ENCODE measurements at regions not wholly inside any gene's neighbourhood (a gene's known extent, or its start where the extent isn't known, plus 50 kb on each side); places are given as distances from the start of the nearest gene placed in this dataset.

DNA sequence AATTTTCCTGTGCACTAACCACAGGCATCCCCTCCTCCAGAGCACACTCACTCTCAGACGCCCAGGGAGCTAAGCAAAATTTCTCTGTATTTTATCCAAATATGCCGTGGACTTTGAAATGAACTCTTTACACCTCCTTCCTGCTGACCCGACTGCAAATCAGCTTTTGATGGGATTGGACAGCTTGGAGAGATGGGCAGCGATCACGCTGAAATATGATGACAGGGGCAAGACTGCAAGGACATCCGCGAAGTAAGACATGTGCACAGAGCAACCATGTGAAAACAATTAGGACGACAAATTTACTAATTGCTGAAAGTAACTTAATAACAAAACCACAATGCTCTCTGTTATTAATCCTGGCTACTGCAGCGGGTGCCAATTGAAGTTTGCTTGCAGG, 64.6 kb upstream of the CLDN14 start:
- Histone ChIP-seq H3K9me3 (ENCODE audit: control insufficient read depth, low read depth, low read length) (peaks cover 3% of the 10 kb centered on the region), H3K4me1 (ENCODE audit: control insufficient read depth, insufficient read depth, low read length) (no peaks in the 10 kb centered on the region), H3K27ac (ENCODE audit: low read length) (no peak overlapping the region), H3K27me3 (ENCODE audit: control insufficient read depth, insufficient read depth, low read length) (peaks cover 66% of the 10 kb centered on the region), H3K36me3 (ENCODE audit: control insufficient read depth, insufficient read depth, low read length) (no peaks in the 10 kb centered on the region), H3K4me3 (ENCODE audit: low read length) (no peak overlapping the region)
- WGBS (ENCODE audit: insufficient coverage, low lambda C conversion rate), result 73% methylated on average over 3 of the region's 9 CpGs
- DNase-seq, result no peak

DNA sequence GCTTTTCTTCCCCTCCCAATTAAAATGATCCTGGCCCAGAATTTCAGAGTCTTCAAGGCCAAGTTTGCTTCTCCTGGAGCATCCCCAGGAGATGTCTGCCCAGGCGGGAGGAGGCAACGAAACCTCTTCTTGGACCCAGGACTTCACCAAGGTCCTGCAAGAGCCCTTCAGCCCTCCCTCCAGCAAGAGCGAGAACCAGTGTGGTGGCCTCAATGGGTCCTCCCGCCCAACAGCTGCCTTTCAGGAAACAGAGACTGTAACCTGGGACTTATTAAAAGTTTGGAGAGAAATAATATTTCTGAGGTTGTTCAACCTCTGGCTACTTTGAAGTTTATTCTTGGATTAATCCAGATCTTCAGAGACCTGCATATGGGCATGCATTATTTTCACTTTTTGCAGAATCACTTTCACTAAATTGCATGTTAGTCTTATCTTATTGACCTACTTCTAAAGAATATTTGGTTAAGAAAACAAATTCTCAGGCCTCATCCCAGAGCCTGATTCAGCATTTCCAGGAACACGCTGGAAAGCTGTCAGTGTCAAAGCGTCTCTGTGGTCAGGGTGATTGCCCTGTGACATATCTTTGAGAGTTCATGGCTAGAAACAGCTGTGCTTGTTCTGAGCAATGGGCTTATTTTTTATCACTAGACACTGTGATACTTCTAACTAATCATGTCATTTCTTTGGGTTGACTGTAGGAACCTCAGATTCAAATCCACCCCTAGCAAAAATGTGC, 66.0 kb upstream of the CLDN14 start:
- Histone ChIP-seq H3K9me3 (ENCODE audit: control insufficient read depth, low read depth, low read length) (peaks cover 3% of the 10 kb centered on the region), H3K4me1 (ENCODE audit: control insufficient read depth, insufficient read depth, low read length) (no peaks in the 10 kb centered on the region), H3K27me3 (ENCODE audit: control insufficient read depth, insufficient read depth, low read length) (peaks cover 57% of the 10 kb centered on the region), H3K36me3 (ENCODE audit: control insufficient read depth, insufficient read depth, low read length) (no peaks in the 10 kb centered on the region), H3K4me3 (ENCODE audit: low read length) (no peak overlapping the region), H3K27ac (ENCODE audit: low read length) (no peak overlapping the region)
- no peak for DNase-seq
- no CpG with 5 or more reads among the region's 6 CpGs for WGBS (ENCODE audit: insufficient coverage, low lambda C conversion rate)

DNA sequence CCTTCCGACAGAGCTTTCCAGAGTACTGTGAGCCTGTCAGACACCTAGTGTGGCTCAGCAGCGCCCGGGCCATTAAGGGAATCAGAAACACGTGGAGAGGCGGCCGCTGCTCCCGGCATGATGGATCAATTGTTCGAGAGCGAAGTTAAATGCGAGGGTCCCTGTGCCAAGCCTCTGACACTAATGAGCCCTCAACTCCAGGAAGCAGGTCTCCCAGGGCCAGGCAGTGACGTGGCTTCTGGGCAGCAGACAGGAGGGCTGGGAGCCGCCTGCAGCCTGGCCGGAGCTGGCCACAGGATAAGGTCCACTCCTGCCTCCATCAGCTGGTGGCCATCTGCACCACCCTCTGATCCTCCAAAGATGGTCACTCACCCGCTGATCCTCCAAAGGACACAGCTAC, 67.5 kb upstream of the CLDN14 start:
- WGBS (ENCODE audit: insufficient coverage, low lambda C conversion rate), result 0% methylated on average over 1 of the region's 14 CpGs
- no peaks in the 10 kb centered on the region for H3K4me1 ChIP-seq (ENCODE audit: control insufficient read depth, insufficient read depth, low read length)
- H3K27me3 ChIP-seq (ENCODE audit: control insufficient read depth, insufficient read depth, low read length), result peaks cover 49% of the 10 kb centered on the region

DNA sequence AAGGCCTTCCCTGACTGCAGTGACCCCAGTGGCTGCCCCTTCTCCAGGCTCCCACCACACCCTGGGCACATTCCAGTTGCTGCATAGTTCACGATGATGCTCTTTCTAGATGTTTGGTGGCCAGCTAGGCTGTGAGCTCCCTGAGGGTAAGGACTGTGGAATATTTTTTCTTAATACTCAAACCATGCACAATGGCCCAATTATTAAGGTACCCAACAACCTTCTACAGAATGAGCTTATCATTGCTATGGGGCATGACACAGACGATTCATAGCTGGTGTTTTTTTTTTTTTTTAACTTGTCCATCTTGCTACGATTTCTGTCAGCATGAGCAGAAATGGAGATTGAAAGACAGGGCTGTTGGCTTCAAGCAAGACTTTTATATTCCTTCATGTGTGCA, 68.9 kb upstream of the CLDN14 start:
- H3K4me3 ChIP-seq (ENCODE audit: low read length), result no peak overlapping the region
- H3K4me1 ChIP-seq (ENCODE audit: control insufficient read depth, insufficient read depth, low read length), result no peaks in the 10 kb centered on the region
- no peak overlapping the region for H3K27ac ChIP-seq (ENCODE audit: low read length)
- H3K36me3 ChIP-seq (ENCODE audit: control insufficient read depth, insufficient read depth, low read length), result no peaks in the 10 kb centered on the region
- WGBS (ENCODE audit: insufficient coverage, low lambda C conversion rate), result no CpG with 5 or more reads among the region's 3 CpGs
- peaks cover 35% of the 10 kb centered on the region for H3K27me3 ChIP-seq (ENCODE audit: control insufficient read depth, insufficient read depth, low read length)
- no peaks in the 10 kb centered on the region for H3K9me3 ChIP-seq (ENCODE audit: control insufficient read depth, low read depth, low read length)
- DNase-seq, result no peak

More for the DNA sequence above, 67.5 kb upstream of the CLDN14 start:
- peaks cover 1% of the 10 kb centered on the region for H3K9me3 ChIP-seq (ENCODE audit: control insufficient read depth, low read depth, low read length)
- no peak for DNase-seq
- H3K36me3 ChIP-seq (ENCODE audit: control insufficient read depth, insufficient read depth, low read length), result no peaks in the 10 kb centered on the region
- H3K4me3 ChIP-seq (ENCODE audit: low read length), result no peak overlapping the region
- no peak overlapping the region for H3K27ac ChIP-seq (ENCODE audit: low read length)

DNA sequence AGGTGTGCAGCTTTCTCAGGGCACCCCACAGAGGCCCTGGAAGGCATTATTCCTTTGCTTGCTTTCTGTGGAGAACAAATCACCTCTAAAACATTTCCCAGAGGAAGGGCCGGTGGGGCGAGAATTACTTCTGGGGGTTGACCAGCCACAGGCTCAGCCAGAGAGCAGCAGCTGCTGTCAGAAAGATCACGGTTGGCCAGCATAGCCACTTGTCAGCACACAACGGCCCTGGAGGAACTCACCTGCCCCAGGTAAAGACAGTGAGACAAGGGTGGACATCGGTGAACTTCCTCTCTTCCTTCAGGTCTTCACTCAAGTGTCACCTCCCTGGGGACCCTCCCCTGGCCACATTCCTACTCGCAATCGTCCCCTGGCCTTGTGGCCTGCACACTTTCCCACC, 69.5 kb upstream of the CLDN14 start:
- H3K27me3 ChIP-seq (ENCODE audit: control insufficient read depth, insufficient read depth, low read length), result peaks cover 29% of the 10 kb centered on the region
- H3K27ac ChIP-seq (ENCODE audit: low read length), result no peak overlapping the region
- H3K9me3 ChIP-seq (ENCODE audit: control insufficient read depth, low read depth, low read length), result no peaks in the 10 kb centered on the region
- no CpG with 5 or more reads among the region's 7 CpGs for WGBS (ENCODE audit: insufficient coverage, low lambda C conversion rate)
- no peaks in the 10 kb centered on the region for H3K36me3 ChIP-seq (ENCODE audit: control insufficient read depth, insufficient read depth, low read length)
- H3K4me3 ChIP-seq (ENCODE audit: low read length), result no peak overlapping the region
- H3K4me1 ChIP-seq (ENCODE audit: control insufficient read depth, insufficient read depth, low read length), result no peaks in the 10 kb centered on the region
- DNase-seq, result no peak

DNA sequence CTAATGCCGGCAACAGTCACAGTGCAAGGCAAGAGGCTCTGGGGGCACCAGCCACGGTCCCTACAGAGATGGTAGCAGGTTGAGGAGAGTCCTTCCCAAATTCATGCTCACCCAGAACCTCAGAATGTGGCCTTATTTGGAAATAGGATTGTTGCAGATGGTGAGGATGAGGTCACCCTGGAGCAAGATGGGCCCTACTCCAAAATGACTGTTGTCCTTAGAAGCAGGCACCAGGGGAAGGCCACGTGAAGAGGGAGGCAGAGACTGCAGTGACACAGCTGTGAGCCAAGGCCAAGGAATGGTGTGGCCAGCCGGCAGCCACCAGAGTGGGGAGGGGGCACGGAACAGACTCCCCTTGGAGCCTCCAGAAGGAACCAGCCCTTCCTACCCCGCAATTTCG, 70.8 kb upstream of the CLDN14 start:
- no peak overlapping the region for H3K4me3 ChIP-seq (ENCODE audit: low read length)
- peaks cover 18% of the 10 kb centered on the region for H3K27me3 ChIP-seq (ENCODE audit: control insufficient read depth, insufficient read depth, low read length)
- no peaks in the 10 kb centered on the region for H3K4me1 ChIP-seq (ENCODE audit: control insufficient read depth, insufficient read depth, low read length)
- H3K9me3 ChIP-seq (ENCODE audit: control insufficient read depth, low read depth, low read length), result no peaks in the 10 kb centered on the region
- H3K27ac ChIP-seq (ENCODE audit: low read length), result no peak overlapping the region
- DNase-seq, result no peak
- no peaks in the 10 kb centered on the region for H3K36me3 ChIP-seq (ENCODE audit: control insufficient read depth, insufficient read depth, low read length)
- WGBS (ENCODE audit: insufficient coverage, low lambda C conversion rate), result no CpG with 5 or more reads among the region's 7 CpGs

DNA sequence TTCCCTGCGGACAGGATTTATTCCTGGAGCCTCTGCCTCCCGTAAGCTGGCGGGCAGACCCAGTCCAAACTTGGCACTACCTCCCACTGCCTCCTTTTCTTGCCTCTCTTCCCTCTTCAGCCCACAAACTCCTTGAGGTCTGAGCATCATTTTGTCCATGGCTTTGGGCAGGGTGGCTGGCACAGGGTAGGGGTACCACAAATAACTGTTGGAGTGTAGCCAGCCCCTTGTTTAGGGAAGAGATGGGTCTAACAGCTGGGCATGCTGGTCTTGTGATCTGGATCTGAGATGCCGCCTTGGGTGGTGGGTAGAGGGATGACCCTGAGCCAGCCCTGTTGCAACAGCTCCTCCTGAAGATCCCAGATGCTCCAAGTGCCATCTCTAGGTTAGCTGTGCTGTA, 71.4 kb upstream of the CLDN14 start:
- no peak overlapping the region for H3K27ac ChIP-seq (ENCODE audit: low read length)
- H3K9me3 ChIP-seq (ENCODE audit: control insufficient read depth, low read depth, low read length), result no peaks in the 10 kb centered on the region
- H3K4me1 ChIP-seq (ENCODE audit: control insufficient read depth, insufficient read depth, low read length), result no peaks in the 10 kb centered on the region
- no peak for DNase-seq
- H3K27me3 ChIP-seq (ENCODE audit: control insufficient read depth, insufficient read depth, low read length), result peaks cover 16% of the 10 kb centered on the region
- no CpG with 5 or more reads among the region's 4 CpGs for WGBS (ENCODE audit: insufficient coverage, low lambda C conversion rate)
- H3K4me3 ChIP-seq (ENCODE audit: low read length), result no peak overlapping the region
- H3K36me3 ChIP-seq (ENCODE audit: control insufficient read depth, insufficient read depth, low read length), result no peaks in the 10 kb centered on the region

DNA sequence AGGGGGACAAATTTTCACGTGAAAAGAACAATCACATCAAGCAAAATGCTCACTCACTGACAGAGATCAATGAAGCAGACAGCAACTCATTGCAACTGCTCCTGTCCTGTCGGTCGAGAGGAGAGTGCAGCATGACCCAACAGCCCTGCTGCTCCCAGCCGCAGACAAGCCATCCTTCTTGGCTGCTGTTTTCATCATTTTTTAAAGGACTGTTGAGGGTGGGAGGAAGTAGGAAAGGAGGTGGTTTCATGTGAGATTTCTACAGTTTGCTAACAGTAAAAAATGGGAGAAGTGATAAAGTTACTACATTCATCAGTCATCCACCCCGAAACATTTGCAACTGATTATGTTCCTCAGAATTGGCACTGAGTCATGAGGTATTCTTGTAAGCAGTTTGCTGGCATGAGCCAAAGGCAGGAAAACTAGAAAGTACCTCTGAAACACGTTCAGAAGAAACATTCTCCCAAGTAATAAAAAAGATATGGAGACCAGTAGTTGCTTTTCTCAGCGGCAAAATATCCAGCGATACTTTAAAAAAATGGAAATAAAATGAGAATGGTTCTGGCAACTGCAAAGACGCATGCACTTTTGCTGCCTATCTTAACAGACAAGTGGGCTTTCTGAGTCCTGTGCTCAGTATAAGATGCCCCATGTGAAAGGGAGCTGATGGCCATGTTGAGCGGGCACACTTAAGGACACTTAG, 72.0 kb upstream of the CLDN14 start:
- 45% methylated on average over 2 of the region's 10 CpGs for WGBS (ENCODE audit: insufficient coverage, low lambda C conversion rate)
- Histone ChIP-seq H3K27ac (ENCODE audit: low read length) (no peak overlapping the region), H3K27me3 (ENCODE audit: control insufficient read depth, insufficient read depth, low read length) (peaks cover 14% of the 10 kb centered on the region), H3K9me3 (ENCODE audit: control insufficient read depth, low read depth, low read length) (no peaks in the 10 kb centered on the region), H3K4me1 (ENCODE audit: control insufficient read depth, insufficient read depth, low read length) (no peaks in the 10 kb centered on the region), H3K36me3 (ENCODE audit: control insufficient read depth, insufficient read depth, low read length) (no peaks in the 10 kb centered on the region), H3K4me3 (ENCODE audit: low read length) (no peak overlapping the region)
- DNase-seq, result no peak

DNA sequence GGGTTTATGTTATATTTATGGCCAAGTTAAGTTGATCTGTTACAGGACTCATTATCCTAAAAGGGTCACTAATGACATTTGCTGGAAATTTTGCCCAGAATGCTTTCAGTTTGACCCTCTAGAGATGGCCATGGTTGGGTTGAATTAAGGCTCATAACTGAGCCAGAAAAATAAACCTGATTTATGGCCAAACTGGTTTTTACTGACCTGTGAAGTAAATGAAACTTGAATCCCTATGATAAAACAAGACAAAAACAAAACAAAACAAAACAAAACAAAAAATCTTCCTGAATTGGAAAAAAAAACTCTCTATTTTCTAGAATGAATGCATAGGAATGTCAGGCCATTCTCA, 72.5 kb upstream of the CLDN14 start:
- Histone ChIP-seq H3K27me3 (ENCODE audit: control insufficient read depth, insufficient read depth, low read length) (peaks cover 12% of the 10 kb centered on the region), H3K36me3 (ENCODE audit: control insufficient read depth, insufficient read depth, low read length) (no peaks in the 10 kb centered on the region), H3K4me3 (ENCODE audit: low read length) (no peak overlapping the region), H3K9me3 (ENCODE audit: control insufficient read depth, low read depth, low read length) (no peaks in the 10 kb centered on the region), H3K4me1 (ENCODE audit: control insufficient read depth, insufficient read depth, low read length) (no peaks in the 10 kb centered on the region), H3K27ac (ENCODE audit: low read length) (no peak overlapping the region)
- no peak for DNase-seq

DNA sequence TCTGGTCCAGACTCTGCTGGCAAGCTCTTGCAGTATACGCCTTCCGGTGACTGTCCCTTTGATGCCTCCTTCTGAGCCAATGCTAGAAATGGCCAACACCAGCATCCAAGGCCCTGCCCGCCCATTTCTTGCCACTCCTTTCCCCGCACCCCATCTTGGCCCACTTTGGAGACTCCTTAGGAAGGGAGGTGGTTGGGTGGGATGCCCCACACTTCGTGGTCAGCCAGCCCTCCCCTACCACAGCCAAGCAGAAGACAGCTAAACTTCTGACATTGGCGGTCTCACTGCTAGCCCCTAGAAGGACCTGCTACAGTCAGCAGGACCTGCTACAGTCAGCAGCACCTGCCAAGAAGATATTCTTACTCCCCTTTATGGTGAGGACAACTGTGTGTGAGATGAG, 73.5 kb upstream of the CLDN14 start:
- no peaks in the 10 kb centered on the region for H3K36me3 ChIP-seq (ENCODE audit: control insufficient read depth, insufficient read depth, low read length)
- H3K27me3 ChIP-seq (ENCODE audit: control insufficient read depth, insufficient read depth, low read length), result peaks cover 9% of the 10 kb centered on the region
- no peak overlapping the region for H3K27ac ChIP-seq (ENCODE audit: low read length)
- WGBS (ENCODE audit: insufficient coverage, low lambda C conversion rate), result no CpG with 5 or more reads among the region's 6 CpGs
- H3K4me1 ChIP-seq (ENCODE audit: control insufficient read depth, insufficient read depth, low read length), result no peaks in the 10 kb centered on the region
- DNase-seq, result no peak
- H3K9me3 ChIP-seq (ENCODE audit: control insufficient read depth, low read depth, low read length), result no peaks in the 10 kb centered on the region
- no peak overlapping the region for H3K4me3 ChIP-seq (ENCODE audit: low read length)
